SK-N-SH (cell line): ENCODE measurements at regions not wholly inside any gene's neighbourhood (a gene's known extent, or its start where the extent isn't known, plus 50 kb on each side); places are given as distances from the start of the nearest gene placed in this dataset.

Experiments used
- CTCF ChIA-PET: fragments of 300-600, 350-600 bp; formaldehyde crosslinking; extraction: SDS; loops from one replicate; lab custom pipeline; 2021; lab: Yijun Ruan, JAX
- POLR2A ChIA-PET: fragments of 350-600 bp; sonication (Branson Sonifier 250); formaldehyde crosslinking; extraction: SDS; loops from one replicate; lab custom pipeline; 2020; ENCODE audit warnings: antibody characterized with exemption, inconsistent platforms; lab: Yijun Ruan, JAX
- DNase-seq: peaks from one replicate; pipeline ENCODE4 v3.0.0; 2012
- H2AFZ ChIP-seq: fragments of 200-600 bp; sonication (generic); 2 replicates; pipeline ENCODE4 v1.8.1; 2016; ENCODE audit warnings: antibody characterized with exemption, mild to moderate bottlenecking, low read depth
- H3F3A ChIP-seq: fragments of 200-600 bp; sonication (generic); replicated peaks from 2 replicates; pipeline ENCODE3; 2016; ENCODE audit warnings: antibody characterized with exemption, mild to moderate bottlenecking; ENCODE audit not compliant: insufficient read depth
- H3K27ac ChIP-seq, 2 experiments: fragments of 200-500 bp in 1 of 2; fragments of 200-600 bp in 1 of 2; sonication (Bioruptor generic) in 1 of 2; sonication (generic), shearing (Covaris generic) in 1 of 2; 2 replicates each; pipeline versions ENCODE4 v1.5.1 to v1.6.1; 2014 to 2016; ENCODE audit warnings: low read depth in 2 of 2, inconsistent platforms in 1 of 2, low read length in 1 of 2, mild to moderate bottlenecking in 1 of 2, mixed read lengths in 1 of 2
- H3K27me3 ChIP-seq: fragments of 200-600 bp; sonication (generic), shearing (Covaris generic); 2 replicates; pipeline ENCODE4 v1.6.1; 2016; ENCODE audit warnings: mixed run types; ENCODE audit not compliant: insufficient read depth
- H3K36me3 ChIP-seq, 2 experiments: fragments of 200-500 bp in 1 of 2; fragments of 200-600 bp in 1 of 2; sonication (Bioruptor generic) in 1 of 2; sonication (generic) in 1 of 2; replicated peaks in 1 of 2; 2 replicates each; pipeline versions ENCODE3 to v1.5.1; 2014 to 2016; ENCODE audit warnings: low read length in 1 of 2, mild to moderate bottlenecking in 1 of 2; ENCODE audit not compliant: insufficient read depth in 2 of 2, control insufficient read depth in 1 of 2
- H3K4me1 ChIP-seq, 2 experiments: fragments of 200-500 bp in 1 of 2; fragments of 200-600 bp in 1 of 2; sonication (Bioruptor generic) in 1 of 2; sonication (generic), shearing (Covaris generic) in 1 of 2; 2 replicates each; pipeline versions ENCODE4 v1.5.1 to v1.6.1; 2014 to 2016; ENCODE audit warnings: low read depth in 1 of 2, low read length in 1 of 2, mixed run types in 1 of 2; ENCODE audit not compliant: insufficient read depth in 2 of 2, control insufficient read depth in 1 of 2
- H3K4me2 ChIP-seq: fragments of 200-600 bp; sonication (generic), shearing (Covaris generic); 2 replicates; pipeline ENCODE4 v1.6.1; 2017; ENCODE audit warnings: mixed run types
- H3K4me3 ChIP-seq, 2 experiments: fragments of 200-500 bp in 1 of 2; fragments of 200-600 bp in 1 of 2; sonication (Bioruptor generic) in 1 of 2; sonication (generic), shearing (Covaris generic) in 1 of 2; 2 replicates each; pipeline versions ENCODE4 v1.5.1 to v1.8.1; 2014 to 2016; ENCODE audit warnings: low read depth in 2 of 2, inconsistent platforms in 1 of 2, low read length in 1 of 2, mild to moderate bottlenecking in 1 of 2, mixed read lengths in 1 of 2, moderate library complexity in 1 of 2
- H3K79me2 ChIP-seq: fragments of 200-600 bp; sonication (generic); 2 replicates; pipeline ENCODE4 v1.8.1; 2017; ENCODE audit warnings: mild to moderate bottlenecking; ENCODE audit not compliant: insufficient read depth
- H3K9ac ChIP-seq: fragments of 200-600 bp; sonication (generic); 2 replicates; pipeline ENCODE4 v1.6.1; 2017; ENCODE audit warnings: mixed run types
- H3K9me2 ChIP-seq: fragments of 200-600 bp; sonication (generic); 2 replicates; pipeline ENCODE4 v1.6.1; 2017; ENCODE audit warnings: mixed run types
- H3K9me3 ChIP-seq: fragments of 200-600 bp; sonication (generic); 2 replicates; pipeline ENCODE4 v1.6.1; 2017; ENCODE audit warnings: mixed run types, mild to moderate bottlenecking, moderate library complexity
- H4K20me1 ChIP-seq: fragments of 200-600 bp; sonication (generic); 2 replicates; pipeline ENCODE4 v1.6.1; 2017; ENCODE audit warnings: mild to moderate bottlenecking, mixed run types; ENCODE audit not compliant: insufficient read depth
- CHD2 ChIP-seq: fragments of 150-350 bp; IDR thresholded peaks from 2 replicates; pipeline ENCODE4 v1.6.1; 2018; ENCODE audit warnings: low read length; ENCODE audit not compliant: partially characterized antibody
- CTCF ChIP-seq: fragments of 200-600 bp; sonication (generic); IDR thresholded peaks from 2 replicates; pipeline ENCODE4 v1.6.1; 2017; ENCODE audit warnings: antibody characterized with exemption, mild to moderate bottlenecking, moderate library complexity
- ELF1 ChIP-seq: IDR thresholded peaks from 2 replicates; pipeline ENCODE4 v1.4.0; 2012
- EP300 ChIP-seq, 2 experiments: IDR thresholded peaks; 2 replicates each; pipeline versions ENCODE4 v1.4.0 to v1.6.1; 2012; ENCODE audit warnings: borderline replicate concordance in 1 of 2, low read depth in 1 of 2, low read length in 1 of 2
- EZH2phosphoT487 ChIP-seq: fragments of 200-600 bp; sonication (generic); IDR thresholded peaks from 2 replicates; pipeline ENCODE4 v1.6.1; 2017; ENCODE audit warnings: low read depth, mixed run types, mild to moderate bottlenecking, antibody characterized with exemption, moderate library complexity, borderline replicate concordance
- FOSL2 ChIP-seq: IDR thresholded peaks from 2 replicates; pipeline ENCODE4 v1.4.0; 2012; ENCODE audit warnings: low read depth, mild to moderate bottlenecking, moderate library complexity, borderline replicate concordance
- GABPA ChIP-seq: IDR thresholded peaks from 2 replicates; pipeline ENCODE4 v1.4.0; 2012; ENCODE audit warnings: low read depth, mild to moderate bottlenecking
- GATA2 ChIP-seq: sonication (generic); formaldehyde crosslinking; IDR thresholded peaks from 2 replicates; pipeline ENCODE4 v1.5.0; 2020; ENCODE audit warnings: mild to moderate bottlenecking, missing genetic modification reagents
- IRF3 ChIP-seq: fragments of 150-350 bp; IDR thresholded peaks from 2 replicates; pipeline ENCODE4 v1.6.1; 2016; ENCODE audit warnings: mild to moderate bottlenecking, low read depth, low read length
- JUND ChIP-seq: IDR thresholded peaks from 2 replicates; pipeline ENCODE4 v1.4.0; 2012
- MAX ChIP-seq: IDR thresholded peaks from 2 replicates; pipeline ENCODE4 v1.4.0; 2012; ENCODE audit warnings: low read depth
- MEF2A ChIP-seq: IDR thresholded peaks from 2 replicates; pipeline ENCODE4 v1.4.0; 2012; ENCODE audit warnings: low read depth, borderline replicate concordance
- MXI1 ChIP-seq: IDR thresholded peaks from 2 replicates; pipeline ENCODE4 v1.6.1; 2012; ENCODE audit warnings: mild to moderate bottlenecking, low read depth, low read length, improper control_type of control experiment
- NFIC ChIP-seq: IDR thresholded peaks from 2 replicates; pipeline ENCODE4 v1.4.0; 2012; ENCODE audit warnings: borderline replicate concordance
- POLR2AphosphoS5 ChIP-seq: IDR thresholded peaks from 2 replicates; pipeline ENCODE4 v1.6.1; 2012; ENCODE audit warnings: low read depth, low read length
- RAD21 ChIP-seq: IDR thresholded peaks from 2 replicates; pipeline ENCODE4 v1.6.1; 2012; ENCODE audit warnings: mild to moderate bottlenecking, low read length
- RFX5 ChIP-seq: IDR thresholded peaks from 2 replicates; pipeline ENCODE4 v1.6.1; 2012; ENCODE audit warnings: mild to moderate bottlenecking, improper control_type of control experiment, low read length
- TAF1 ChIP-seq: IDR thresholded peaks from 2 replicates; pipeline ENCODE4 v1.6.1; 2012; ENCODE audit warnings: low read depth, mild to moderate bottlenecking, low read length, moderate library complexity, borderline replicate concordance
- USF1 ChIP-seq: IDR thresholded peaks from 2 replicates; pipeline ENCODE4 v1.4.0; 2012; ENCODE audit warnings: low read depth, borderline replicate concordance
- USF2 ChIP-seq: fragments of 150-350 bp; IDR thresholded peaks from 2 replicates; pipeline ENCODE4 v1.6.1; 2017; ENCODE audit warnings: antibody characterized with exemption, low read length, low read depth, borderline replicate concordance
- YY1 ChIP-seq: IDR thresholded peaks from 2 replicates; pipeline ENCODE4 v1.4.0; 2012; ENCODE audit warnings: low read depth, mild to moderate bottlenecking
- ZBTB33 ChIP-seq: IDR thresholded peaks from 2 replicates; pipeline ENCODE4 v1.4.0; 2012; ENCODE audit warnings: low read depth, borderline replicate concordance
- WGBS: methylation state at CpG from one replicate; pipeline ENCODE4 v1.1.6; 2017; ENCODE audit warnings: low lambda C conversion rate; 5-methylcytosine and 5-hydroxymethylcytosine counted together

- TF ChIP-seq IRF3, result no peak
- TF ChIP-seq CHD2, result no peak
- TF ChIP-seq JUND, result no peak
- no peak for TF ChIP-seq EZH2phosphoT487
- TF ChIP-seq EP300 (IDR thresholded peaks at IDR 0.05; ENCODE audit: borderline replicate concordance in 1 of 2, low read depth in 1 of 2, low read length in 1 of 2), result no peak
Observed at GRCh38 chr10:130456616-130457015, 320.4 kb downstream of the GLRX3 start (continued).

GRCh38 chr10:130458509-130458908, 322.3 kb downstream of the GLRX3 start:
- Histone ChIP-seq H3K27me3 (no peaks in the 10 kb centered on the region), H3K4me1 (no peaks in the 10 kb centered on the region), H2AFZ (no peak overlapping the region), H3K4me2 (no peak overlapping the region), H3K27ac (no peak overlapping the region), H3K4me3 (no peak overlapping the region), H4K20me1 (no peaks in the 10 kb centered on the region), H3K9me2 (no peaks in the 10 kb centered on the region), H3F3A (no peaks in the 10 kb centered on the region), H3K36me3 (no peaks in the 10 kb centered on the region), H3K9ac (no peak overlapping the region), H3K79me2 (no peaks in the 10 kb centered on the region), H3K9me3 (no peaks in the 10 kb centered on the region)
- TF ChIP-seq MXI1 (no peak), MEF2A (no peak), POLR2AphosphoS5 (no peak), CHD2 (no peak), NFIC (no peak), GATA2 (CRISPR knock-in tag) (no peak), IRF3 (no peak), USF2 (no peak), TAF1 (no peak), CTCF (no peak), USF1 (no peak), FOSL2 (no peak), RAD21 (no peak), ZBTB33 (no peak), MAX (no peak), YY1 (no peak), GABPA (no peak), RFX5 (no peak), EP300 (IDR thresholded peaks at IDR 0.05; ENCODE audit: borderline replicate concordance in 1 of 2, low read depth in 1 of 2, low read length in 1 of 2) (no peak), ELF1 (no peak)
- POLR2A ChIA-PET, result no interaction called here
- 29% methylated on average over 4 of the region's 4 CpGs for WGBS
- CTCF ChIA-PET, result no interaction called here
- DNase-seq, result no peak
